BE2C (cell line): ENCODE measurements at regions not wholly inside any gene's neighbourhood (a gene's known extent, or its start where the extent isn't known, plus 50 kb on each side); places are given as distances from the start of the nearest gene placed in this dataset.

ENCODE experiments used
- DNase-seq: peaks from one replicate; pipeline ENCODE4 v3.0.0-alpha.2; 2020
- H3K27me3 ChIP-seq: fragments of 250-450 bp; sonication (Bioruptor Pico); 2 replicates; pipeline ENCODE4 v1.5.1; 2020; ENCODE audit warnings: mild to moderate bottlenecking
- H3K36me3 ChIP-seq: fragments of 250-450 bp; sonication (Bioruptor Pico); 2 replicates; pipeline ENCODE4 v1.5.1; 2020; ENCODE audit warnings: mild to moderate bottlenecking
- H3K4me1 ChIP-seq: fragments of 250-450 bp; sonication (Bioruptor Pico); 2 replicates; pipeline ENCODE4 v1.5.1; 2020
- H3K4me3 ChIP-seq: 2 replicates; pipeline ENCODE4 v1.5.1; 2011; ENCODE audit warnings: low read depth, low read length
- H3K9me3 ChIP-seq: fragments of 250-450 bp; sonication (Bioruptor Pico); 2 replicates; pipeline ENCODE4 v1.5.1; 2020
- TF ChIP-seq, protein P1 (sequence below): IDR thresholded peaks from 2 replicates; pipeline ENCODE4 v1.5.1; 2012; ENCODE audit warnings: mild to moderate bottlenecking, low read depth, low read length

DNA sequence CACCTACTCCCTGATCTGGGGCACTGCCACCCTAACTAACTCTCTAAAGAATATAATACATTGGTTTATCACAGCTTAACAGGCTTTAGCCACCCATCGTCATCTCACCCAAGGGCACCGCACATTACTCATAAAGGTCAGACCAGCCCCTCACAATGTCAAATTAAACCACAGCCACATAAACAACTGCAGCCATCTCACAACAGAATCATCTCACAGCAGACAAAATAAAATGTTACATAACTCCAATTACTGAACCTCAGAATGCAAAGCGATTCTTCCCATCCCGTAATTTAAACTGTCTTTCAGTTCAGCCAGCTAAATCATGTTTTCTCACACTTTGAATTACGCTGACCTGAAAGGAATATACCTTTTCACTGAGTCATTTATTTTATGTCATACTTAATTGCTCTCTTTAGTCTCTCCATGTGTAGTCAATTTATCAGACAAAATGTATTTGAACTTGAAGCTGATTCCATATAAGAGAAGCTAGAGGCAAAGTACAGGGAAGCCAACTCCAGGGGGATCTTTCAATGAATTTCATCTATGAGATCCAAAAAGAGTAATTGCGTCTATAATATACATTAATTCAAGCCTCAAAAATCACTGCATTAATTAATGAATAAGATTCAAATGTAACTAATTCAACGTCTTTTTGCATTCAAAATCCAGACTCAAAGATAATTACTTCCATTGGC is 96.9 kb upstream of the NEBL start:
- TF ChIP-seq, protein P1, sequence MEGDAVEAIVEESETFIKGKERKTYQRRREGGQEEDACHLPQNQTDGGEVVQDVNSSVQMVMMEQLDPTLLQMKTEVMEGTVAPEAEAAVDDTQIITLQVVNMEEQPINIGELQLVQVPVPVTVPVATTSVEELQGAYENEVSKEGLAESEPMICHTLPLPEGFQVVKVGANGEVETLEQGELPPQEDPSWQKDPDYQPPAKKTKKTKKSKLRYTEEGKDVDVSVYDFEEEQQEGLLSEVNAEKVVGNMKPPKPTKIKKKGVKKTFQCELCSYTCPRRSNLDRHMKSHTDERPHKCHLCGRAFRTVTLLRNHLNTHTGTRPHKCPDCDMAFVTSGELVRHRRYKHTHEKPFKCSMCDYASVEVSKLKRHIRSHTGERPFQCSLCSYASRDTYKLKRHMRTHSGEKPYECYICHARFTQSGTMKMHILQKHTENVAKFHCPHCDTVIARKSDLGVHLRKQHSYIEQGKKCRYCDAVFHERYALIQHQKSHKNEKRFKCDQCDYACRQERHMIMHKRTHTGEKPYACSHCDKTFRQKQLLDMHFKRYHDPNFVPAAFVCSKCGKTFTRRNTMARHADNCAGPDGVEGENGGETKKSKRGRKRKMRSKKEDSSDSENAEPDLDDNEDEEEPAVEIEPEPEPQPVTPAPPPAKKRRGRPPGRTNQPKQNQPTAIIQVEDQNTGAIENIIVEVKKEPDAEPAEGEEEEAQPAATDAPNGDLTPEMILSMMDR = no peak
- Histone ChIP-seq H3K4me1 (no peaks in the 10 kb centered on the region), H3K9me3 (no peaks in the 10 kb centered on the region), H3K36me3 (no peaks in the 10 kb centered on the region), H3K27me3 (no peaks in the 10 kb centered on the region), H3K4me3 (no peak overlapping the region)
- no peak for DNase-seq

DNA sequence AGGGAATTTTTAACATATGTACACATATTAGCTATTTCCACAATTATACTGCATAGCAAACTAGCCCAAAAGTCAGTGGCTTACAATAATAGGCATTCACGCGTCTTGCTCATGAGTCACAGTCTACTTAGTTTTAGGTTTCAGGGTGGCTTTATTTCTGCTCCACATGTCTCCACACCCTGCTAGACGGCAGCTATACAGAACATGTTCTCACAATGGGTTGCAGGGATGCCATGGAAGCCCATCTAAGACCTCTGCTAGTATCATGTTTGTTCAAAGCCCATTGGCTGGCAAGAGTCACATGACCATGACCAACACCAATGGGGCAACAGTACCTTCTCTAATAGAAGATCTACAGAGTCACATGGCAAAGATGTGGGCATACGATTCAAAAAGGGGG is 96.3 kb upstream of the NEBL start:
- Histone ChIP-seq H3K36me3 (no peaks in the 10 kb centered on the region), H3K27me3 (no peaks in the 10 kb centered on the region), H3K4me1 (no peaks in the 10 kb centered on the region), H3K9me3 (no peaks in the 10 kb centered on the region), H3K4me3 (no peak overlapping the region)
- DNase-seq = no peak
- TF ChIP-seq, protein P1 = no peak

DNA sequence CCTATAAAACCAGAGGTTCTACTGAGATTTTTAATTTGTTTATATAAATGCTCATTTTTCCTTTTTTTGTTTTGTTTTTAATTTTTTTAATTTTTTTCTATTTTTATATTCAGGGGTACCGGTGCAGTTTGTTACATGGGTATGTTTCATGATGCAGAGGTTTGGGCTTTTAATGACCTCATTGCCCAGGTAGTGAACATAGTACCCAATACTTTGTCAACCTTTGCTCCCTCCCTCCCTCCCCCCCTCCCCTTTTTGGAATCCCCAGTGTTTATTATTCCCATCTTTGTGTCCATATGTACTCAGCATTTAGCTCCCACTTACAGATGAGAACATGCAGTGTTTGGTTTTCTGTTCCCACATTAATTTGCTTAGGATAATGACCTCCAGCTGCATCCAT is 94.4 kb upstream of the NEBL start:
- Histone ChIP-seq H3K4me1 (no peaks in the 10 kb centered on the region), H3K27me3 (no peaks in the 10 kb centered on the region), H3K36me3 (no peaks in the 10 kb centered on the region), H3K9me3 (no peaks in the 10 kb centered on the region), H3K4me3 (no peak overlapping the region)
- DNase-seq = no peak
- TF ChIP-seq, protein P1 = no peak

DNA sequence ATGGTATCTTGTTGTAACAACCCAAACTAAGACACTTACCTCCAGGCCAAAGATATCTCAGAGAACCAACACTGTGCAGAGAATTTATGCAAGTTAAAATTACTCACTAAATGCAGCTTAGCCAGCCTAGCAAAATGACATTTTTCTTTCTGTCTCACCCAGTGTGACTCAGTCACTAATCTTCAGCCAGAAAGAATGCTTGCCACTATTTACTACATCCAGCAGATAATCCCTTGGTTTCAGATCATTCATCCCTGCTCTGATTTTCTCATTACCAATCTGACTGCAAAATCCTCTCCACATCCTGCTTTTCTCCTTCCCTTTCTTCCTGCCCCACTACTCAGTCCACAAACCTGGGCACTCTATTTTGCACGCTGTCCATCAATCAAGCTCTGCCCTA is 93.5 kb upstream of the NEBL start:
- no peak for DNase-seq

DNA sequence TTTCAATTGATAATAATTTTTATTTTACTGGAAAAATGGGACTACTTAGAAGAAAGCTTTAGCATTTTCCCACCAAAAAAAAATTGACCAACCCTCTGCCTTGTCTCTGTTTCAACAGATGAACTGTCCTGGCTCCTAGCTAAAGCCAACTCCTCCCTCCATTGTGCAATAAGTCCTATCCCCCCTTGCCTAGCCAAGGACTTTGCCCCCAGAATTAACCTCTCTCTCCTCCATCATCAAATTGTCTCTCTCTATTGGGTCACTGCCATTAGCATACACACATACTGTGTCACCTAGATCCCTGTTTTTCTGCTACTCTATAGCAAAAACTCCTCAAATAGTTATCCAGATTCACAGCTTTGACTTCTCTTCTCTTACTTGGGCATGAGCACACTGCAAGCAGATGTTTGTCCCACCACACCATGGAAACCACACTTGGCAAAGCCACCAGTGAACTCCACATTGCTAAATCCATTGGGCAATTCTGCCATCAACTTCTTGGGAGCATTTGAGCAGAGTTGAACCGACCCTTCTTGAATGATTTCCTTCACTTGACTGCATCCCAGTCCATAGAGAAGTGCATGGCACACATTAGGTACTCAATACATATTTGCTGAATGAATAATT is 91.4 kb upstream of the NEBL start:
- no peaks in the 10 kb centered on the region for H3K4me1 ChIP-seq
- TF ChIP-seq, protein P1 = no peak
- no peaks in the 10 kb centered on the region for H3K9me3 ChIP-seq
- H3K36me3 ChIP-seq = no peaks in the 10 kb centered on the region
- H3K27me3 ChIP-seq = no peaks in the 10 kb centered on the region
- DNase-seq = no peak
- no peak overlapping the region for H3K4me3 ChIP-seq

More for the DNA sequence above, 93.5 kb upstream of the NEBL start:
- TF ChIP-seq, protein P1 = no peak
- Histone ChIP-seq H3K9me3 (no peaks in the 10 kb centered on the region), H3K4me3 (no peak overlapping the region), H3K36me3 (no peaks in the 10 kb centered on the region), H3K27me3 (no peaks in the 10 kb centered on the region), H3K4me1 (no peaks in the 10 kb centered on the region)

DNA sequence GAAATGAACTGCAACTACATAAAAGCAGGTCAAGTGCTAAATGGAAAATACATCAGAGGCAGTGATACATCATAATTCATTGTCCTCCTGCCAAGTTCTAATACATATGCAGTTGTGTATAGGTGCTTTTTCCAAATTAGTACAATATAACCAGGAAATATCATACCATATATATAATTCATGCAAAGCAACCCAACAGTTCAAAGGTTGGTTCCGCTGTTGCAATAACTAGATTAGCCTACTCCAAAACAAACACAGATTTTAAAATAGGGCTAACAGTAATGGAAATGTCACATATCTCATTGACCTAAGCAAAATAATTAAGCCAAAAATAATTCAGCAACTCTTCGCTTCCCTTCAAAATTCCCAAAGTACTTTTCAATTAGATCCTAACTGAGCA is 88.9 kb upstream of the NEBL start:
- Histone ChIP-seq H3K4me3 (no peak overlapping the region), H3K36me3 (no peaks in the 10 kb centered on the region), H3K4me1 (no peaks in the 10 kb centered on the region), H3K27me3 (no peaks in the 10 kb centered on the region), H3K9me3 (no peaks in the 10 kb centered on the region)
- DNase-seq = no peak
- TF ChIP-seq, protein P1 = no peak
